Common myeloid progenitor, CD34-positive (primary cell): ENCODE measurements at regions not wholly inside any gene's neighbourhood (a gene's known extent, or its start where the extent isn't known, plus 50 kb on each side); places are given as distances from the start of the nearest gene placed in this dataset.
A peak's percentile ranks its signal among the peaks of the same experiment; 100 is the strongest.
"Not testable (repeated sequence)": the region's sequence is repeated elsewhere in the genome, so short reads cannot be mapped to it uniquely, and the experiment has no call there.

Experiments
- CTCF ChIA-PET: fragments of 350-600 bp; sonication (Branson Sonifier 250); formaldehyde crosslinking; loops from one replicate; lab custom pipeline; 2021; ENCODE audit warnings: antibody characterized with exemption; lab: Charles Lee
- POLR2A ChIA-PET: fragments of 350-600 bp; sonication (Branson Sonifier 250); formaldehyde crosslinking; loops from one replicate; lab custom pipeline; 2021; ENCODE audit warnings: antibody characterized with exemption; lab: Charles Lee
- DNase-seq, 3 donors: peaks; one replicate each; pipeline versions ENCODE4 v3.0.0 to v3.0.0-alpha.2; 2013
- H3K27ac ChIP-seq, 2 experiments: 1 replicate in 1 of 2; 2 replicates in 1 of 2; pipeline ENCODE4 v1.7.0; 2013; ENCODE audit warnings: inconsistent platforms in 2 of 2, low read length in 2 of 2, mild to moderate bottlenecking in 2 of 2, low read depth in 1 of 2, moderate library complexity in 1 of 2; ENCODE audit not compliant: severe bottlenecking in 2 of 2, insufficient read depth in 1 of 2, poor library complexity in 1 of 2
- H3K27me3 ChIP-seq, 5 experiments: replicated peaks in 2 of 5; 1 replicate in 3 of 5; 2 replicates in 2 of 5; pipeline versions ENCODE4 v1.6.1 to v1.7.0; 2013; ENCODE audit warnings: low read length in 4 of 5, mild to moderate bottlenecking in 2 of 5, moderate library complexity in 2 of 5, inconsistent platforms in 1 of 5; ENCODE audit not compliant: insufficient read depth in 5 of 5, control insufficient read depth in 4 of 5
- H3K36me3 ChIP-seq, 4 experiments: 1 replicate in 2 of 4; 2 replicates in 2 of 4; pipeline versions ENCODE4 v1.6.1 to v1.7.0; 2013; ENCODE audit warnings: low read length in 3 of 4, control low read depth in 1 of 4, mild to moderate bottlenecking in 1 of 4; ENCODE audit not compliant: control insufficient read depth in 4 of 4, insufficient read depth in 4 of 4
- H3K4me1 ChIP-seq, 4 experiments: 1 replicate in 3 of 4; 2 replicates in 1 of 4; pipeline versions ENCODE4 v1.6.1 to v1.7.1; 2013; ENCODE audit warnings: low read length in 3 of 4, mild to moderate bottlenecking in 3 of 4, control low read depth in 1 of 4, inconsistent platforms in 1 of 4, moderate library complexity in 1 of 4; ENCODE audit not compliant: control insufficient read depth in 4 of 4, insufficient read depth in 4 of 4; ENCODE audit errors: control extremely low read depth in 1 of 4
- H3K4me3 ChIP-seq, 7 experiments: 1 replicate in 4 of 7; 2 replicates in 3 of 7; pipeline versions ENCODE4 v1.5.1 to v1.7.0; 2013; ENCODE audit warnings: mild to moderate bottlenecking in 7 of 7, low read length in 6 of 7, moderate library complexity in 6 of 7, inconsistent platforms in 2 of 7, low read depth in 2 of 7, control low read depth in 1 of 7; ENCODE audit not compliant: insufficient read depth in 4 of 7, control insufficient read depth in 1 of 7; ENCODE audit errors: extremely low read depth in 1 of 7
- H3K9me3 ChIP-seq, 5 experiments: 1 replicate in 4 of 5; 2 replicates in 1 of 5; pipeline versions ENCODE4 v1.6.1 to v1.7.1; 2013; ENCODE audit warnings: low read length in 4 of 5, mild to moderate bottlenecking in 2 of 5, inconsistent platforms in 1 of 5, low read depth in 1 of 5, moderate library complexity in 1 of 5; ENCODE audit not compliant: control insufficient read depth in 4 of 5, insufficient read depth in 2 of 5; ENCODE audit errors: control extremely low read depth in 1 of 5
- WGBS: methylation state at CpG from one replicate; pipeline ENCODE4 v1.1.5; 2013; ENCODE audit not compliant: insufficient coverage; 5-methylcytosine and 5-hydroxymethylcytosine counted together

- WGBS: 100% methylated on average over 1 of the region's 3 CpGs
- Histone ChIP-seq H3K27me3 (peaks cover 2 to 42% (median 11%) of the 10 kb centered on the region in 5 experiments), H3K4me1 (peaks cover 0 to 13% (median 6%) of the 10 kb centered on the region in 4 experiments)
- H3K27ac ChIP-seq, CTCF ChIA-PET, H3K9me3 ChIP-seq, H3K4me3 ChIP-seq, H3K36me3 ChIP-seq: not testable (repeated sequence)
- POLR2A ChIA-PET: interaction anchor here (0.6 kb wide), 1 partner anchor 10 kb away, joined by 5 read pairs; no protein-coding TSS in a partner anchor
- peak in 1 of 3 donors; percentile 7 for DNase-seq
Observed at GRCh38 chr17:21550031-21550430, 142.3 kb upstream of the KCNJ18 start.

- peaks cover 2 to 41% (median 11%) of the 10 kb centered on the region in 5 experiments for H3K27me3 ChIP-seq
- H3K4me1 ChIP-seq: peaks cover 0 to 9% (median 6%) of the 10 kb centered on the region in 4 experiments
- no peak overlapping the region for H3K27ac ChIP-seq
- DNase-seq: peak; percentile 52 to 78 (median 77)
- peak overlapping the region; percentile 6 to 74 (median 58) for H3K4me3 ChIP-seq
- CTCF ChIA-PET: interaction anchor here (1.2 to 1.5 kb wide), 2 partner anchors 94 to 184 kb away, joined by 3 to 4 read pairs; no protein-coding TSS in a partner anchor
- POLR2A ChIA-PET: no interaction called here
- no peaks in the 10 kb centered on the region for H3K36me3 ChIP-seq
- peaks cover 0 to 4% (median 0%) of the 10 kb centered on the region in 5 experiments for H3K9me3 ChIP-seq
- WGBS: under 1% methylated on average over 40 of the region's 75 CpGs
Observed at GRCh38 chr17:21551081-21551881, 141.0 kb upstream of the KCNJ18 start.

- WGBS: 96% methylated on average over 6 of the region's 7 CpGs
- DNase-seq: peak in 1 of 3 donors; percentile 8
- H3K9me3 ChIP-seq: peaks cover 0 to 13% (median 0%) of the 10 kb centered on the region in 5 experiments
Observed at GRCh38 chr17:21558921-21559320, 133.4 kb upstream of the KCNJ18 start.

GRCh38 chr17:21564262-21564661 lies 128.1 kb upstream of the KCNJ18 start:
- peaks cover 0 to 6% (median 0%) of the 10 kb centered on the region in 5 experiments for H3K9me3 ChIP-seq
- 90% methylated on average over 2 of the region's 3 CpGs for WGBS
- no peaks in the 10 kb centered on the region for H3K36me3 ChIP-seq
- ChIA-PET POLR2A (no interaction called here), CTCF (no interaction called here)
- H3K4me1 ChIP-seq: no peaks in the 10 kb centered on the region
- H3K4me3 ChIP-seq: no peak overlapping the region
- no peak for DNase-seq
- no peak overlapping the region for H3K27ac ChIP-seq
- H3K27me3 ChIP-seq: no peaks in the 10 kb centered on the region

More at GRCh38 chr17:21558921-21559320, 133.4 kb upstream of the KCNJ18 start:
- H3K36me3 ChIP-seq, H3K4me3 ChIP-seq, H3K27me3 ChIP-seq, H3K4me1 ChIP-seq, H3K27ac ChIP-seq, CTCF ChIA-PET, POLR2A ChIA-PET: not testable (repeated sequence)

- 97% methylated on average over 5 of the region's 6 CpGs for WGBS
Observed at GRCh38 chr17:21564757-21565156, 127.6 kb upstream of the KCNJ18 start.

GRCh38 chr17:21570427-21570826 lies 121.9 kb upstream of the KCNJ18 start:
- no CpG with 5 or more reads among the region's 2 CpGs for WGBS
- POLR2A ChIA-PET, H3K27ac ChIP-seq: not testable (repeated sequence)

More at GRCh38 chr17:21564757-21565156, 127.6 kb upstream of the KCNJ18 start:
- H3K27ac ChIP-seq, H3K9me3 ChIP-seq, H3K4me3 ChIP-seq, CTCF ChIA-PET, POLR2A ChIA-PET, H3K4me1 ChIP-seq, DNase-seq, H3K36me3 ChIP-seq, H3K27me3 ChIP-seq: not testable (repeated sequence)

GRCh38 chr17:21572148-21572547 lies 120.2 kb upstream of the KCNJ18 start:
- DNase-seq, H3K4me1 ChIP-seq, H3K36me3 ChIP-seq, H3K27ac ChIP-seq, POLR2A ChIA-PET, H3K4me3 ChIP-seq, CTCF ChIA-PET: not testable (repeated sequence)
- H3K27me3 ChIP-seq: peaks cover 0 to 17% (median 0%) of the 10 kb centered on the region in 5 experiments
- no CpG with 5 or more reads among the region's 1 CpG for WGBS
- H3K9me3 ChIP-seq: peaks cover 0 to 15% (median 0%) of the 10 kb centered on the region in 5 experiments

More at GRCh38 chr17:21570427-21570826, 121.9 kb upstream of the KCNJ18 start:
- H3K4me1 ChIP-seq, DNase-seq, CTCF ChIA-PET, H3K36me3 ChIP-seq, H3K4me3 ChIP-seq: not testable (repeated sequence)
- Histone ChIP-seq H3K27me3 (peaks cover 0 to 17% (median 0%) of the 10 kb centered on the region in 5 experiments), H3K9me3 (peaks cover 0 to 15% (median 0%) of the 10 kb centered on the region in 5 experiments)
